HK-2 (cell line): ENCODE measurements at regions not wholly inside any gene's neighbourhood (a gene's known extent, or its start where the extent isn't known, plus 50 kb on each side); places are given as distances from the start of the nearest gene placed in this dataset.
"Not testable (repeated sequence)": the region's sequence is repeated elsewhere in the genome, so short reads cannot be mapped to it uniquely, and the experiment has no call there.

Source experiments
- DNase-seq: peaks from one replicate; pipeline ENCODE4 v3.0.0-alpha.2; 2018; ENCODE audit not compliant: unreplicated experiment

- no peak for DNase-seq
Observed at GRCh38 chr1:65020774-65021173, 54.4 kb upstream of the JAK1 start.

- DNase-seq, result no peak
Observed at GRCh38 chr1:65021795-65022194, 55.4 kb upstream of the JAK1 start.

DNA sequence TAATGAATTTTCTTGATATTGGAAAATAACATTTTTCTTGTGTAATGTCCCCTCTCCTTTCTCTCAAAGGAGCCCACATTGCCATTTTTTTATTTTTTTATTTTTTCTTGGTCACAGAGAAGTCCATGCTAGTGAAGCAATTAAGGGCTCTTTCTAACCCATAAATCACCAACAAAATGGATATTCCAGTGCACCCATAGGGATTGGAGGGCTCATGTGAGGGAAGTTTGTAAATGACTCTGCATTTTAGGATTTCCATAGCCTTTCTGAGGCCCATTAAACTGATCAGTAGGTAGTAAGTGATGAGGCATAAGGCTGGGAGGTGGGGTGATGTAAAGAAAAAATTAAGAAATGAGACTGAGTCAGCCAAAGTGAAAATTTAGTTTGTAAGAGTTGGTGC is 55.9 kb upstream of the JAK1 start:
- DNase-seq, result no peak

DNA sequence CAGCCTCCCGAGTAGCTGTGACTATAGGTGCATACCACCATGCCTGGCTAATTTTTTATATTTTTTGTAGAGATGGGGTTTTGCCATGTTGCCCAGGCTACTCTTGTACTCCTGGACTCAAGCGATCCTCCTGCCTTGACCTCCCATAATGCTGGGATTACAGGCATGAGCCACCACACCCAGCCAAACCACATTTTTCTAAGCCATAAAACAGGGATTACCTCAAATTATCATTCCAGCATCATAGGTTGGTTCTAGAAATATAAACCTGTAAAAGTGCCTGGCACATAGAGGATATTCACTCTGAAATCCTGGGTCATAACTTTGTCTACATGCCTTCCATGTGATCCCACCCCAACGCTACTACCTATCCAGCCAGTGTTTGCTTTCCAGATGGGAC is 59.4 kb upstream of the JAK1 start:
- DNase-seq, result no peak

- no peak for DNase-seq
Observed at GRCh38 chr1:65026235-65026634, 59.9 kb upstream of the JAK1 start.

DNA sequence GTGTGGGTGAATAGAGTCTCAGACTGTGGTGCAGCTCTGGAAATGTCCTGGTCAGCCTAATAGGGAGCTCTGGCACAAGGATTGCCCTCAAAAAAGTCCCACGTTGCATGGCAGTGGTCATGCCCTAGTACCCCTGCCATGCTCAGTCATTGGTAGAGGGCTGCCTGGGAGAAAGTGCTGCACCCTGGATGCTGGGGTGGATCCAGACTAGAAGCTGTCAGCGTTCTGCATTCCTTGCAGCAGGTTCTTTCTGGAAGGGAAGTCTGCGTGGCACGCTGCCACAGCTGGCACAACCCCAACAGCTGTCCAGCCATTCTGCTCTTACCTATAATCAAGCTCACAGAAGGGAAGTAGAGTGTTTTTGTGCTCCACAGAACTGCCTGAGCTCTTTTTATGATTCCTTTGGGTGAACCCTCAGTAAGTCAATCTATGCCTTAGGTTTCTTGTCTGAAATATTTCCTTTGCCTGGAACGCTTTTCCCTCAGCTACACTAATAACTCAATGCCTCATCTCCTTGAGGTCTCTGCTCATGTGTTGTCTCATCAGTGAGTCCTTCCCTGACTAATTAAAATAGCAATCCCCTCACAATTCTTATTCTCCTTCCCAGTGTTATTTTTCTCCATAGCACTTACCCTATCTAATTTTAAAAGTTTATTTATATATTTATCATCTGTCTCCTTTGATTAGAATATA is 61.5 kb upstream of the JAK1 start:
- no peak for DNase-seq

DNA sequence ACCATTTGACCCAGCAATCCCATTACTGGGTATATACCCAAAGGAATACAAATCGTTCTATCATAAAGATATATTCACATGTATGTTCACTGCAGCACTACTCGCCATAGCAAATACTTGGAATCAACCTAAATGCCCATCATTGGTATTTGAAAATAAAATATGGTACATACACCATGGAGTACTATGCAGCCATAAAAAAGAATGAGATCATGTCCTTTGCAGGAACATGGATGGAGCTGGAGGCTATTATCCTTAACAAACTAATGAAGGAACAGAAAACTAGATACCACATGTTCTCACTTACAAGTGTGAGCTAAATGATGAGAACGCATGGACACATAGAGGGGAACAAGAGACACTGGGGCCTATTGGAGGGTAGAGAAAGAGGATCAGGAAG is 63.1 kb upstream of the JAK1 start:
- not testable (repeated sequence) for DNase-seq

- not testable (repeated sequence) for DNase-seq
Observed at GRCh38 chr1:65034879-65035278, 68.5 kb upstream of the JAK1 start.

GRCh38 chr1:65036570-65037051 is 70.3 kb upstream of the JAK1 start:
- no peak for DNase-seq

- DNase-seq, result no peak
Observed at GRCh38 chr1:65039066-65039465, 72.7 kb upstream of the JAK1 start.

GRCh38 chr1:65039508-65039907 is 73.2 kb upstream of the JAK1 start:
- DNase-seq, result no peak

DNA sequence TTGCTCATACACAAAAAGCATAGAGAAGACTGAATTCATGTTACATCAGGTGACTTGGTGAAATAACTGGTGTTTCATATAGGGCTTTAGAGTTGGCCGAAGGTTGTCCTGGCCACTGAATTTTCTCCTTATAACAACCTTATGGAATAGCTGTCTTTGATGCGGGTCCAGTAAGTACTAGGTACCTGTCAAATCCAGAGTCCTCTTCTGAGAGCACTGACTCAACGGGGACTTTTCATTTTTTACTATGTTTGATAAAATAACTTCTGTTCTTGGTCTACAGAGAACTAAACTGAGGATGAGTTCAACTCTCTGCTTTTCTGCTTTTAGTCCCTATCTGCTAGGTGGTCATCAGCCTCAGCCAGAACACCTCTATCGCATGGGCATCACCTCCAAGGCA is 76.1 kb upstream of the JAK1 start:
- no peak for DNase-seq

DNA sequence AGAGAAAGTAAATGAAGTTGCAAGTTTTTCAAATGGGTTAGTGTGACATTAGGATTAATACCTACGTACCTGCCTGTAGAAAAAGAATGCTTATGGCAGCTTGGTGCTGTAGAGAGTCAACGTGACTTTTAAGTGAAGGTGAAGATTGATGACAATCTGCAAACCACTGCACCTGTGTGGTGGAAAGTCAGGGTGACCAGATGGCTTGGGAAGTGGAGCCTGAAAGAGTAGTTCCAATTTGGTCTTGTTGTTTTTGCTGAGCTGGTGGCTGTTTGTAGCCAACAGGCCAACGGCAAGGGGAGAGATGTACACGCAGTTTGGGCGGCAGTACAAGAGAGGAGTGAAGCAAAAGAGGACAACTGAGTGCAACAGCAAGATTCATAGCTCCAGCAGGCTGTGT is 78.1 kb upstream of the JAK1 start:
- DNase-seq, result no peak

DNA sequence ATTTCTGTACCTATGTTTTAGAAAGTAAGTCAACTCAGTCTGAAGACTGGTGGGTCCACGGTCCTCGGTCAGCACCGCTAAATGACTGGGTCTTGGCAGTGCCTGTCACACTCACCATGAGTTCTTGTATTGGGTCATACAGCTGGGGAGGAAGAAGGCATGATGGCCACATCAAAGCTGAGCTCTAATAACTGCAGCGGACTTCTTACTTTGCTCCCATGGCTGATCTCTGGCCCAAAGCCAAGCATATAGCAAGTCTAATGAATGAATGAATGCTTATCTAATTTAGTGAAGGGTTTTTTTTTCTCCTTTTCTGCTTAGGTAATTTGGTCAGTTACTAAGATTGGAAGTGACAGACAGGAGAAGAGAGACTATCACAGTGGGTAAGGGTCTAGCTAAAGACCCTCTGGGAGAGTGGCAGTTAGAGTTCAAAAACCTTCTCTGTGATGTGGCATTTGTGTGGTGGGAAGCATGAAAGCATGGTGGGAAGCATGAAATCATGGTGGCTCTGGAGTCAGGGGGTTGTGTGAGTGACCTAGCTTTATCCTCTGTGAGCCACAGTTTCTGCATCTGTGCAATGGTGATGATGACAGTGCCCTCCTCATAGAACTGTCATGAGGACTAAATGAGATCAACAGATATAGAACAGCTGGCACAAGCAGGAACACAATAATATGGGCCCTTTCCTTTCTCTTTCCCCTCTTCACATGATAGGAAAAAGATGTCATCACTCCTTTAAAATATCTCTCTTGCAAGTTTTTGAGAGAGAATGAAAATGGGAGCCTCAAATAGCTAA is 78.9 kb upstream of the JAK1 start:
- no peak for DNase-seq

- no peak for DNase-seq
Observed at GRCh38 chr1:65048335-65048734, 82.0 kb upstream of the JAK1 start.

- DNase-seq, result no peak
Observed at GRCh38 chr1:65049941-65050713, 83.8 kb upstream of the JAK1 start.

- DNase-seq, result no peak
Observed at GRCh38 chr1:65050735-65051134, 84.4 kb upstream of the JAK1 start.

DNA sequence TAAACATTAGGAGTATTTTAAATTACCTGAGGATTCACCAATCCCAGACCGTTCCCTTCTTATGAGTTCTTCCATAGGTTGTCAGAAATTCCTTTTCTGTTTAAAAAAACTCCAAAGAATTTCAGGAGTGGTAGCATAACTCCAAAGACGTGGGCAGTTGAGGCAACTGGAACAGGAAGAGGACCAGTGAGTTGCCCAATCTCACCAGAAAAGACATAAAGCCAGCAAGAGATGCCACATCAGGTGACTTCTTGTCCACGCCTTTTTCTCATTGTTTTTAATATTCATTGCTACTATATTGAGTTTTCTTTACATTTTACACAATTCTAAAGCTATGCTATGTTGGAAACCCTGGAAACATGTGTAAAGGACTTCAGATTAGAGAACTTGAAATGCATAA is 88.1 kb upstream of the JAK1 start:
- no peak for DNase-seq

- no peak for DNase-seq
Observed at GRCh38 chr1:65055747-65056146, 89.4 kb upstream of the JAK1 start.

- no peak for DNase-seq
Observed at GRCh38 chr1:65056234-65056633, 89.9 kb upstream of the JAK1 start.

GRCh38 chr1:65056866-65057265 is 90.5 kb upstream of the JAK1 start:
- DNase-seq, result no peak

- no peak for DNase-seq
Observed at GRCh38 chr1:65059930-65060538, 88.0 kb upstream of the AK4 start.
